ENCODE measurements at regions not wholly inside any gene's neighbourhood (a gene's known extent, or its start where the extent isn't known, plus 50 kb on each side); places are given as distances from the start of the nearest gene placed in this dataset.
"Not testable (repeated sequence)": the region's sequence is repeated elsewhere in the genome, so short reads cannot be mapped to it uniquely, and the experiment has no call there.

GRCh38 chr7:138324941-138325340, 135.1 kb upstream of the TRIM24 start:
- Histone ChIP-seq H3K18ac (ENCODE audit: low read length) (no peak overlapping the region), H3K4me3 (ENCODE audit: low read length) (no peak overlapping the region), H3K4me2 (ENCODE audit: low read length) (no peak overlapping the region), H3K36me3 (ENCODE audit: control insufficient read depth, insufficient read depth, low read length) (no peaks in the 10 kb centered on the region), H3K23ac (ENCODE audit: low read length) (no peak overlapping the region), H3K79me1 (ENCODE audit: low read length) (no peaks in the 10 kb centered on the region), H3K79me2 (ENCODE audit: control insufficient read depth, insufficient read depth, low read length) (no peaks in the 10 kb centered on the region), H3K27me3 (ENCODE audit: insufficient read depth, low read length, poor library complexity) (no peaks in the 10 kb centered on the region), H4K5ac (ENCODE audit: low read length) (no peak overlapping the region), H4K8ac (ENCODE audit: low read depth, low read length) (no peak overlapping the region), H3K4me1 (ENCODE audit: control insufficient read depth, low read depth, low read length) (no peaks in the 10 kb centered on the region), H2BK120ac (ENCODE audit: low read depth, low read length) (no peak overlapping the region), H3K4ac (ENCODE audit: low read depth, low read length) (no peak overlapping the region), H3K56ac (ENCODE audit: low read length) (no peak overlapping the region), H2BK15ac (replicated peaks; ENCODE audit: low read depth) (no peak overlapping the region), H2AK5ac (ENCODE audit: low read length) (no peak overlapping the region), H3K27ac (ENCODE audit: low read depth, low read length) (no peak overlapping the region), H3K9ac (ENCODE audit: low read length) (no peak overlapping the region), H2BK5ac (ENCODE audit: low read length) (no peak overlapping the region)
- no CpG with 5 or more reads among the region's 6 CpGs for WGBS (ENCODE audit: extremely low coverage, insufficient coverage, low lambda C conversion rate)
- DNase-seq: no peak

- Histone ChIP-seq H4K8ac (ENCODE audit: low read depth, low read length) (no peak overlapping the region), H3K36me3 (ENCODE audit: control insufficient read depth, insufficient read depth, low read length) (no peaks in the 10 kb centered on the region), H3K79me1 (ENCODE audit: low read length) (no peaks in the 10 kb centered on the region), H3K4me1 (ENCODE audit: control insufficient read depth, low read depth, low read length) (no peaks in the 10 kb centered on the region), H2BK15ac (replicated peaks; ENCODE audit: low read depth) (no peak overlapping the region), H2BK5ac (ENCODE audit: low read length) (no peak overlapping the region), H4K5ac (ENCODE audit: low read length) (no peak overlapping the region), H3K79me2 (ENCODE audit: control insufficient read depth, insufficient read depth, low read length) (no peaks in the 10 kb centered on the region), H3K27ac (ENCODE audit: low read depth, low read length) (no peak overlapping the region), H2BK120ac (ENCODE audit: low read depth, low read length) (no peak overlapping the region), H3K18ac (ENCODE audit: low read length) (no peak overlapping the region), H3K4ac (ENCODE audit: low read depth, low read length) (no peak overlapping the region), H3K27me3 (ENCODE audit: insufficient read depth, low read length, poor library complexity) (no peaks in the 10 kb centered on the region), H3K23ac (ENCODE audit: low read length) (no peak overlapping the region), H3K9ac (ENCODE audit: low read length) (no peak overlapping the region), H3K4me3 (ENCODE audit: low read length) (no peak overlapping the region), H3K56ac (ENCODE audit: low read length) (no peak overlapping the region), H3K4me2 (ENCODE audit: low read length) (no peak overlapping the region), H2AK5ac (ENCODE audit: low read length) (no peak overlapping the region)
- no peak for DNase-seq
- no CpG with 5 or more reads among the region's 4 CpGs for WGBS (ENCODE audit: extremely low coverage, insufficient coverage, low lambda C conversion rate)
These were observed 134.6 kb upstream of the TRIM24 start for GRCh38 chr7:138325434-138325833.

DNA sequence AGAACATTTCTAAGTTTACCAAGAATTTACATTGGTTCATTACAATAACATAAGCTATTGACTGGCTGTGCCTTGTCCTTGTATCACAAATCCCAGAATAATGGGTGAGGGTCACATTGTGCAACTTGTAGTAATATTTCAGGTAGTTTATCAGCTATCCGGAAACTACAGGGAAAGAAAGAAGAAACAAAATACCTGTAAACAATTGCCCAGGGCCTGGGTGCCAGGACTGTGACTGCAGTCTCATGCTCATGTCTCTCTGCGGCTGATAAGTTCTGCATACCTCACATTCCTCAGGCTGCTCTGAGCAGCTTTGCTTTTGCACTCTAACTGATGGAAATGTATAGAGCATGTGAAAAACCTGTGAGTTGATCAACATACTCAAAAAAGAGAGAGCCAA, 131.8 kb upstream of the TRIM24 start:
- H3K4me1 ChIP-seq (ENCODE audit: control insufficient read depth, low read depth, low read length): no peaks in the 10 kb centered on the region
- H4K8ac ChIP-seq (ENCODE audit: low read depth, low read length): no peak overlapping the region
- no peaks in the 10 kb centered on the region for H3K79me1 ChIP-seq (ENCODE audit: low read length)
- H3K4ac ChIP-seq (ENCODE audit: low read depth, low read length): no peak overlapping the region
- no peak overlapping the region for H3K4me3 ChIP-seq (ENCODE audit: low read length)
- H3K9ac ChIP-seq (ENCODE audit: low read length): no peak overlapping the region
- no peak overlapping the region for H2AK5ac ChIP-seq (ENCODE audit: low read length)
- H2BK5ac ChIP-seq (ENCODE audit: low read length): no peak overlapping the region
- DNase-seq: peak; percentile 80
- no CpG with 5 or more reads among the region's 2 CpGs for WGBS (ENCODE audit: extremely low coverage, insufficient coverage, low lambda C conversion rate)
- peak overlapping the region; percentile 7 for H2BK15ac ChIP-seq (replicated peaks; ENCODE audit: low read depth)
- no peak overlapping the region for H2BK120ac ChIP-seq (ENCODE audit: low read depth, low read length)
- no peak overlapping the region for H3K56ac ChIP-seq (ENCODE audit: low read length)
- no peak overlapping the region for H3K23ac ChIP-seq (ENCODE audit: low read length)
- H3K27ac ChIP-seq (ENCODE audit: low read depth, low read length): no peak overlapping the region
- no peak overlapping the region for H3K4me2 ChIP-seq (ENCODE audit: low read length)
- H3K27me3 ChIP-seq (ENCODE audit: insufficient read depth, low read length, poor library complexity): no peaks in the 10 kb centered on the region
- no peak overlapping the region for H4K5ac ChIP-seq (ENCODE audit: low read length)
- no peak overlapping the region for H3K18ac ChIP-seq (ENCODE audit: low read length)
- no peaks in the 10 kb centered on the region for H3K36me3 ChIP-seq (ENCODE audit: control insufficient read depth, insufficient read depth, low read length)
- no peaks in the 10 kb centered on the region for H3K79me2 ChIP-seq (ENCODE audit: control insufficient read depth, insufficient read depth, low read length)

DNA sequence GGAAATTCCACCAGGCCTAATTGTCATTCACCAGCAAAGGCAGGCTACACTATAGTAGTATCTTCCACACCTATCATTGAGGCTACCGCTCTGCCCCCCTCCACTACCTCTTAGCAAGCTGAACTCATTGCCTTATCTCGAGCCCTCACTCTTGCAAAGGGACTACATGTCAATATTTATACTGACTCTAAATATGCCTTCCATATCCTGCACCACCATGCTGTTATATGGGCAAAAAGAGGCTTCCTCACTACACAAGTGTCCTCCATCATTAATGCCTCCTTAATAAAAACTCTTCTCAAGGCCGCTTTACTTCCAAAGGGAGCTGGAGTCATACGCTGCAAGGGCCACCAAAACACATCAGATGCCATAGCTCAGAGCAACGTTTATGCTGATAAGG, 127.2 kb upstream of the TRIM24 start:
- not testable (repeated sequence) for H3K23ac ChIP-seq (ENCODE audit: low read length); H3K4me2 ChIP-seq (ENCODE audit: low read length); H2BK120ac ChIP-seq (ENCODE audit: low read depth, low read length); H3K9ac ChIP-seq (ENCODE audit: low read length); H4K5ac ChIP-seq (ENCODE audit: low read length); DNase-seq; H3K56ac ChIP-seq (ENCODE audit: low read length); H3K79me2 ChIP-seq (ENCODE audit: control insufficient read depth, insufficient read depth, low read length); H3K27me3 ChIP-seq (ENCODE audit: insufficient read depth, low read length, poor library complexity); H3K4me3 ChIP-seq (ENCODE audit: low read length); H3K4me1 ChIP-seq (ENCODE audit: control insufficient read depth, low read depth, low read length); H2BK5ac ChIP-seq (ENCODE audit: low read length); H3K4ac ChIP-seq (ENCODE audit: low read depth, low read length); H3K36me3 ChIP-seq (ENCODE audit: control insufficient read depth, insufficient read depth, low read length); H3K79me1 ChIP-seq (ENCODE audit: low read length); H2AK5ac ChIP-seq (ENCODE audit: low read length); H3K18ac ChIP-seq (ENCODE audit: low read length); H4K8ac ChIP-seq (ENCODE audit: low read depth, low read length); H3K27ac ChIP-seq (ENCODE audit: low read depth, low read length); H2BK15ac ChIP-seq (replicated peaks; ENCODE audit: low read depth)
- no CpG with 5 or more reads among the region's 5 CpGs for WGBS (ENCODE audit: extremely low coverage, insufficient coverage, low lambda C conversion rate)

GRCh38 chr7:138338361-138338760, 121.7 kb upstream of the TRIM24 start:
- no peak overlapping the region for H2AK5ac ChIP-seq (ENCODE audit: low read length)
- H3K4me2 ChIP-seq (ENCODE audit: low read length): no peak overlapping the region
- H3K27ac ChIP-seq (ENCODE audit: low read depth, low read length): no peak overlapping the region
- H3K4ac ChIP-seq (ENCODE audit: low read depth, low read length): no peak overlapping the region
- no peak overlapping the region for H3K4me3 ChIP-seq (ENCODE audit: low read length)
- no peaks in the 10 kb centered on the region for H3K79me1 ChIP-seq (ENCODE audit: low read length)
- H3K23ac ChIP-seq (ENCODE audit: low read length): no peak overlapping the region
- no peak overlapping the region for H3K18ac ChIP-seq (ENCODE audit: low read length)
- H3K4me1 ChIP-seq (ENCODE audit: control insufficient read depth, low read depth, low read length): no peaks in the 10 kb centered on the region
- no peak overlapping the region for H2BK5ac ChIP-seq (ENCODE audit: low read length)
- no peak overlapping the region for H4K5ac ChIP-seq (ENCODE audit: low read length)
- no peaks in the 10 kb centered on the region for H3K27me3 ChIP-seq (ENCODE audit: insufficient read depth, low read length, poor library complexity)
- no peaks in the 10 kb centered on the region for H3K36me3 ChIP-seq (ENCODE audit: control insufficient read depth, insufficient read depth, low read length)
- H3K56ac ChIP-seq (ENCODE audit: low read length): no peak overlapping the region
- H4K8ac ChIP-seq (ENCODE audit: low read depth, low read length): no peak overlapping the region
- H2BK120ac ChIP-seq (ENCODE audit: low read depth, low read length): no peak overlapping the region
- DNase-seq: no peak
- no peaks in the 10 kb centered on the region for H3K79me2 ChIP-seq (ENCODE audit: control insufficient read depth, insufficient read depth, low read length)
- H2BK15ac ChIP-seq (replicated peaks; ENCODE audit: low read depth): no peak overlapping the region
- H3K9ac ChIP-seq (ENCODE audit: low read length): no peak overlapping the region

DNA sequence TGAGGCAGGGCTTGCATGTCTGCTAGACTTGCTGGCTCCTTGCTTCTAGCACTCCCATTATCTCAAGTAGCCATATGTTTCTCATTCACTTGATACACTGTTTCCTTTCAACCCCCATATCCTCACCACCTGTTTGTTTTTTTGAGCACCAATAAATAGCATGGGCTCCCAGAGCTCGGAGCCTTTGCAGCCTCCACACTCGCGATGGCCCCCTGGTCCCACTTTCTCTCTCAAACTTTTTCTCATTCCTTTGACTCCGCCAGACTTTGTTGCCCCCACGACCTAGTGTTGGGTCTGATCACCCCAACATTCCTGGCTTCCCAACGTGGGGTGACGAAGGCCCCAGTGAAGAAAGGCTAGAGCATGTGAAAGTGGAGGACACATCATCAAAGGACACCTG, 120.8 kb upstream of the TRIM24 start:
- DNase-seq: peak; percentile 6
- not testable (repeated sequence) for H2BK120ac ChIP-seq (ENCODE audit: low read depth, low read length); H3K4me2 ChIP-seq (ENCODE audit: low read length); H3K79me2 ChIP-seq (ENCODE audit: control insufficient read depth, insufficient read depth, low read length); H4K5ac ChIP-seq (ENCODE audit: low read length); H3K4me3 ChIP-seq (ENCODE audit: low read length); H3K27ac ChIP-seq (ENCODE audit: low read depth, low read length); H4K8ac ChIP-seq (ENCODE audit: low read depth, low read length); H2BK15ac ChIP-seq (replicated peaks; ENCODE audit: low read depth); H3K23ac ChIP-seq (ENCODE audit: low read length); H3K18ac ChIP-seq (ENCODE audit: low read length); H3K36me3 ChIP-seq (ENCODE audit: control insufficient read depth, insufficient read depth, low read length); H2AK5ac ChIP-seq (ENCODE audit: low read length); H3K4me1 ChIP-seq (ENCODE audit: control insufficient read depth, low read depth, low read length); H3K56ac ChIP-seq (ENCODE audit: low read length); H3K4ac ChIP-seq (ENCODE audit: low read depth, low read length); H2BK5ac ChIP-seq (ENCODE audit: low read length); H3K27me3 ChIP-seq (ENCODE audit: insufficient read depth, low read length, poor library complexity); H3K79me1 ChIP-seq (ENCODE audit: low read length); H3K9ac ChIP-seq (ENCODE audit: low read length)
- WGBS (ENCODE audit: extremely low coverage, insufficient coverage, low lambda C conversion rate): no CpG with 5 or more reads among the region's 7 CpGs
